GM19468 (cell line): ENCODE measurements at regions not wholly inside any gene's neighbourhood (a gene's known extent, or its start where the extent isn't known, plus 50 kb on each side); places are given as distances from the start of the nearest gene placed in this dataset.
"Not testable (repeated sequence)": the region's sequence is repeated elsewhere in the genome, so short reads cannot be mapped to it uniquely, and the experiment has no call there.

Source experiments
- ATAC-seq: cut with Tn5 transposase; IDR thresholded peaks from one replicate; pipeline ENCODE4 v1.9.1; 2021; ENCODE audit warnings: mild to moderate bottlenecking, moderate library complexity, moderate number of reproducible peaks; ENCODE audit not compliant: unreplicated experiment; ENCODE audit errors: extremely low read depth

DNA sequence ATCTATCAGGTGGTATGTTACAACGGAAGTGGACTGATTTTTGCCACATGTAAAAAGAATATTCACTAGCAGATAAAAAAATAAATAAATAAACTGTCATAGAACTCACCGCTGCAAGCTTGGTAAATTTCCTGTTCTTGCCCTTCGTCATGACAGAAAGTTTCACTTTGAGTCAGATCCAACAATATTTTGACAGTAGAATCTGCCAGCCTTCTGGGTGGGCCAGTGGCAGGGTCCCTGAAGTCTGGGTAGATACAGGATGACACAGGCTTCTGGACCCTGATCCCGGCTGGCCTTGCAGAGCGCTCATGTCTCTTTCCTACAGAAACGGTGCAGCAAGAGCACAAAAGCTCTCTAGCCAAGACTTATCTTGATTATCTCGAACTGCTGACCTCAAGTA is 97.8 kb upstream of the PMAIP1 start:
- ATAC-seq, result peak; percentile 66

GRCh38 chr18:59801576-59801975 is 98.2 kb upstream of the PMAIP1 start:
- ATAC-seq, result no peak

GRCh38 chr18:59800897-59801296 is 98.9 kb upstream of the PMAIP1 start:
- no peak for ATAC-seq

DNA sequence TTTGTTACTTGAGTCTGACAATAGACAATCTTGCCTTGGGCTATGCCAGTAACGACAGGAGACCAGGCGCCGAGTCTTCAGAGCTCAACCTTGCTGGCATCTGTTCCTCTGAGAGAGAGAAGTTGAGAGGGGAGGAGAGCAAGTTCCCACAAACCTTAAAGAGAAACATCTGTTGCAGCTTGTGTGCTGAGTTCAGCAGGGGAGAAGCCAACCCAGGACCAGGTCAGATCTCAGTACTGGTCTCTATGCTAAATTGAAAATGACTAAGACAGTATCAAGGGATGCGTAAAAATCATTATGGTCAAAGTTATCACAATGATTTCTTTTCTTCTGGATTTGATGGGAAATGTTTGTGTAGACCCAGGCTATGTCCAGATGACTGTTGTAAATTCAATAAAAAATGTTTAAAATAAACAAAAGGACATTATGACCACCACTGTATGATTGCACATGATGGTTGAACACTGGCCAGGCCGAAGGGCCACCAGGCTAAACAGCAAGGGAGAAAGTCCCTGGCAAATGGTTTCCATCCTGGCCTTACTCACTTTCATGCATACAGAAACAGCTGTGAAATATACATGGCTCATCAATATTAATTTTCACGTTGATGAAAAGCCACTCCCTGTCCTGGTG is 100.3 kb upstream of the PMAIP1 start:
- ATAC-seq, result no peak

GRCh38 chr18:59795882-59796281 is 98.7 kb upstream of the CCBE1 start:
- ATAC-seq, result no peak

- no peak for ATAC-seq
Measured at GRCh38 chr18:59792353-59792752, 95.1 kb upstream of the CCBE1 start.

- not testable (repeated sequence) for ATAC-seq
Measured at GRCh38 chr18:59790346-59790936, 93.2 kb upstream of the CCBE1 start.

DNA sequence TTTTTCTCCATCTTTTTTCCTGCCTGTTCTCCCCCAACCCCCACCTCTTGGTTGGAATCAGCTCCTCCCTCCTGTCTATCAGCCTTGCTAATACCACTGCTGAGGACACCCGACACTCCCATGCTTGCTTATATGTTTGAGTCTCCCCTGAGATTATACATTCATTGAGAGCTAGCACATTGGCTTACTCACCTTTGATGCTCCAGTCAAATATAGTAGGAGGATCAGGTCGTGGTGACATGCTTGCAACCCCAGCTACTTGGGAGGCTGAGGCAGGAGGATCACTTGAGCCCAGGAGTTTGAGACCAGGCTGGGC is 91.5 kb upstream of the CCBE1 start:
- ATAC-seq, result no peak

GRCh38 chr18:59787998-59788790 is 91.0 kb upstream of the CCBE1 start:
- ATAC-seq, result no peak

GRCh38 chr18:59784694-59785093 is 87.5 kb upstream of the CCBE1 start:
- ATAC-seq, result no peak

GRCh38 chr18:59783138-59783537 is 85.9 kb upstream of the CCBE1 start:
- no peak for ATAC-seq

- no peak for ATAC-seq
Measured at GRCh38 chr18:59779979-59780378, 82.8 kb upstream of the CCBE1 start.

DNA sequence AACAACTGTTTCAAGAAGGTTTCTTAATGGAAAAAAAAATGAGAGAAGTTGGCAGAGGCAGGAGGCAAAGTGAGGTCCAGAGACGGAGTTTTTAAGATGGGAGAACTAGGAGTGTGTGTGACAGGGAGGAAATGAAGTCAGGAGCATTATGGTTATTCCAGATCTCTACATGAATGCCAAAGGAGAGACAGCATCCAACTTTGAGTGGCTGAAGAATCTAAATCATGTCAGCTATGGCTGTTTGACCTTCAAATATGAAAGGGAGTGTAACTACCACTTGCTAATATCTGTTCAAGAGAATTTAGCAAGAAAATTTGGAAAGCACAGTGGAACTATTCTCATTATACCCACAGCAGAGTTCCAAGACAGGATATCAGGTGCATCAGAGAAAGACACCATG is 81.2 kb upstream of the CCBE1 start:
- ATAC-seq, result no peak

DNA sequence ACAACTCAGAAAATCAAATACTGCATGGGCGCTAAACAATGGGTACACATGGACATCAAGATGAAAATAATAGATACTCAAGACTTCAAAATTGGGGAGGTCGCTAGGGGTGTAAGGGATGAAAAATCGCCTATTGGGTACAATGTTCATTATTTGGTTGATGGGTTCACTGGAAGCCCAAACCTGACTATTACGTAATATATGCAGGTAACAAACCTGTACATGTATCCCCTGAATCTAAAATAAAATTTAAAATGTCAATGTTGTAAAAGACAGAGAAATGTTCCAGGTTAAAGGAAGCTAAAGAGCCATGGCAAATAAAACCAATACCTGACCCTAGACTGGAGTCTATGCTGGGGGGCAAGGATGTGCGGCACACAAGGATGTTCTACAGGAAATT is 80.4 kb upstream of the CCBE1 start:
- no peak for ATAC-seq

- ATAC-seq, result no peak
Measured at GRCh38 chr18:59769129-59769865, 72.1 kb upstream of the CCBE1 start.

- ATAC-seq, result no peak
Measured at GRCh38 chr18:59768409-59768808, 71.2 kb upstream of the CCBE1 start.

GRCh38 chr18:59767732-59768131 is 70.5 kb upstream of the CCBE1 start:
- ATAC-seq, result no peak

DNA sequence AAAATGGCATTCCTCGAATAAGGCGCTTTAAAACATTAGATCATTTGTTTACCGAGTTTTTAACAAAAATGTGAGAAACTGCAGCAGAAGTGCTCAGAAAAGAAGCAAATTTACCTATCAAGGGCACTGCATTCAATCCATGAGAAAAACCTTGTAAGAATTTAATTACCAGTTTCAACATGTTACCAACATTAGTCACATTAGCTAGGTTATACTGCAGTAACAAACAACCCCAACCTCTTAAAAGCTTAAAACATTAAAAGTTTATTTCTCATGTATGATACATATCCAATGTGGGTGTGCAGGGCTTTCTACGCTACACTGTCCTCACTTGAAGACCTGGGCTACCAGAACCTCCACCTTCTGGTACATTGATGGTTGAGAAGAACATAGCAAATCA is 68.1 kb upstream of the CCBE1 start:
- no peak for ATAC-seq

- ATAC-seq, result no peak
Measured at GRCh38 chr18:59764281-59764680, 67.1 kb upstream of the CCBE1 start.

DNA sequence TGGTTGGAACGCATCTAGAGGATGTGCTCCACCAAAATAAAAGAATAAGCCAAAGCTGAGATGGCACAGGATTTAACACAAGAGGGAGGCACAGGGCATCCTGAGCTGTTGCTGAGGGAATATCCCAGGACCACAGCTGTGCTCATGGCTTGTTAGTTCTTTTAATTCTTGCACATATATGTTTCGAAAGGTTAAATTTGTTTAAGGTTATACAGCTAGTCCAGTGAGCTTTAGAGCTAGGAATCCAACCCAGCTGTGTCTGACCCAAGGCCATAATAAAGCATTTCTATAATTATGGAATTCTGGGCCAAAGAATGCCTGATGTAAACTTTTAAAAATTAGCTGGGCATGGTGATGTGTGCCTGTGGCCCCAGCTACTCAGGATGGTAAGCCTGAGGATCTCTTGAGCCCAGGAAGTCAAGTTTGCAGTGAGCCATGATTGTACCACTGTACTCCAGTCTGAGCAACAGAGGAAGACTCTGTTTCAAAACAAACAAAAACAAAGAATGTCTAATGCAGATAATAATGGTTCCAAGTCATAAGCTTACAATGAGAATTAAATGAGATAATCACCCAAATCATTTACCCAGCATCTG is 66.4 kb upstream of the CCBE1 start:
- ATAC-seq, result no peak
